Ectodermal cell (in vitro differentiated cells): ENCODE measurements at regions not wholly inside any gene's neighbourhood (a gene's known extent, or its start where the extent isn't known, plus 50 kb on each side); places are given as distances from the start of the nearest gene placed in this dataset.
"Not testable (repeated sequence)": the region's sequence is repeated elsewhere in the genome, so short reads cannot be mapped to it uniquely, and the experiment has no call there.

Source experiments
- H3K27ac ChIP-seq: 2 replicates; pipeline ENCODE4 v1.7.0; 2013; ENCODE audit warnings: mild to moderate bottlenecking, low read depth, low read length; ENCODE audit not compliant: insufficient read depth, poor library complexity, severe bottlenecking
- H3K27me3 ChIP-seq: 2 replicates; pipeline ENCODE4 v1.7.0; 2013; ENCODE audit warnings: mild to moderate bottlenecking, low read length; ENCODE audit not compliant: insufficient read depth, control insufficient read depth, poor library complexity, severe bottlenecking
- H3K36me3 ChIP-seq: one replicate; pipeline ENCODE4 v1.7.0; 2013; ENCODE audit warnings: low read length; ENCODE audit not compliant: control insufficient read depth, insufficient read depth
- H3K4me1 ChIP-seq: one replicate; pipeline ENCODE4 v1.7.0; 2013; ENCODE audit warnings: low read length; ENCODE audit not compliant: control insufficient read depth, insufficient read depth
- H3K4me3 ChIP-seq: 2 replicates; pipeline ENCODE4 v1.7.0; 2013; ENCODE audit warnings: low read depth, low read length, control low read depth; ENCODE audit not compliant: insufficient read depth
- H3K9me3 ChIP-seq: 2 replicates; pipeline ENCODE4 v1.7.0; 2013; ENCODE audit warnings: mild to moderate bottlenecking, low read length, moderate library complexity; ENCODE audit not compliant: control insufficient read depth
- WGBS, 2 experiments: methylation state at CpG; one replicate each; pipeline ENCODE4 v1.1.7; 2013; ENCODE audit warnings: missing lambda C conversion rate in 2 of 2; 5-methylcytosine and 5-hydroxymethylcytosine counted together

GRCh38 chr17:31780483-31780882, 78.6 kb downstream of the COPRS start:
- H3K4me1 ChIP-seq = no peaks in the 10 kb centered on the region
- H3K27ac ChIP-seq = no peak overlapping the region
- H3K9me3 ChIP-seq = no peaks in the 10 kb centered on the region
- H3K27me3 ChIP-seq = no peaks in the 10 kb centered on the region
- H3K36me3 ChIP-seq = no peaks in the 10 kb centered on the region
- WGBS, 2 experiments = 96 to 97% methylated on average over 1 of the region's 1 CpG
- H3K4me3 ChIP-seq = no peak overlapping the region

GRCh38 chr17:31778523-31778922, 80.5 kb downstream of the COPRS start:
- no peaks in the 10 kb centered on the region for H3K4me1 ChIP-seq
- no peaks in the 10 kb centered on the region for H3K9me3 ChIP-seq
- 86 to 90% methylated on average over 4 of the region's 4 CpGs for WGBS, 2 experiments
- no peak overlapping the region for H3K4me3 ChIP-seq
- no peaks in the 10 kb centered on the region for H3K36me3 ChIP-seq
- no peaks in the 10 kb centered on the region for H3K27me3 ChIP-seq
- no peak overlapping the region for H3K27ac ChIP-seq

- not testable (repeated sequence) for H3K4me3 ChIP-seq, H3K9me3 ChIP-seq, H3K36me3 ChIP-seq, H3K27me3 ChIP-seq, H3K4me1 ChIP-seq, H3K27ac ChIP-seq
- 94 to 96% methylated on average over 3 of the region's 3 CpGs for WGBS, 2 experiments
These were observed 87.7 kb downstream of the COPRS start for GRCh38 chr17:31771328-31771727.

GRCh38 chr17:31770501-31770900, 88.5 kb downstream of the COPRS start:
- not testable (repeated sequence) for H3K4me1 ChIP-seq, H3K27ac ChIP-seq, H3K27me3 ChIP-seq, H3K9me3 ChIP-seq, H3K36me3 ChIP-seq, H3K4me3 ChIP-seq
- WGBS, 2 experiments = 96% methylated on average over 3 of the region's 3 CpGs

GRCh38 chr17:31761836-31762510, 97.1 kb downstream of the COPRS start:
- H3K36me3 ChIP-seq, H3K27ac ChIP-seq, H3K9me3 ChIP-seq, H3K27me3 ChIP-seq, H3K4me3 ChIP-seq, H3K4me1 ChIP-seq: not testable (repeated sequence)
- 86 to 94% methylated on average over 7 of the region's 7 CpGs for WGBS, 2 experiments

GRCh38 chr17:31758646-31759045, 100.4 kb downstream of the COPRS start:
- no peaks in the 10 kb centered on the region for H3K4me1 ChIP-seq
- H3K36me3 ChIP-seq = no peaks in the 10 kb centered on the region
- H3K27ac ChIP-seq = no peak overlapping the region
- no peak overlapping the region for H3K4me3 ChIP-seq
- no peaks in the 10 kb centered on the region for H3K9me3 ChIP-seq
- 90 to 91% methylated on average over 1 of the region's 1 CpG for WGBS, 2 experiments
- no peaks in the 10 kb centered on the region for H3K27me3 ChIP-seq

- 100% methylated on average over 1 of the region's 2 CpGs for WGBS, 2 experiments
- H3K4me3 ChIP-seq = no peak overlapping the region
- no peaks in the 10 kb centered on the region for H3K4me1 ChIP-seq
- H3K9me3 ChIP-seq = no peaks in the 10 kb centered on the region
- H3K27me3 ChIP-seq = no peaks in the 10 kb centered on the region
- no peak overlapping the region for H3K27ac ChIP-seq
- H3K36me3 ChIP-seq = no peaks in the 10 kb centered on the region
These were observed 101.9 kb downstream of the COPRS start for GRCh38 chr17:31757097-31757496.

GRCh38 chr17:31754239-31754945, 104.7 kb downstream of the COPRS start:
- H3K27ac ChIP-seq = no peak overlapping the region
- H3K4me1 ChIP-seq = no peaks in the 10 kb centered on the region
- H3K9me3 ChIP-seq = no peaks in the 10 kb centered on the region
- H3K4me3 ChIP-seq = no peak overlapping the region
- WGBS, 2 experiments = 90 to 94% methylated on average over 7 of the region's 7 CpGs
- H3K36me3 ChIP-seq = no peaks in the 10 kb centered on the region
- no peaks in the 10 kb centered on the region for H3K27me3 ChIP-seq

GRCh38 chr17:31753011-31753410, 106.0 kb downstream of the COPRS start:
- Histone ChIP-seq H3K4me1 (no peaks in the 10 kb centered on the region), H3K36me3 (no peaks in the 10 kb centered on the region), H3K4me3 (no peak overlapping the region), H3K27ac (no peak overlapping the region), H3K9me3 (no peaks in the 10 kb centered on the region), H3K27me3 (no peaks in the 10 kb centered on the region)
- 93 to 96% methylated on average over 2 of the region's 2 CpGs for WGBS, 2 experiments

GRCh38 chr17:31752584-31752983, 106.5 kb downstream of the COPRS start:
- H3K36me3 ChIP-seq = no peaks in the 10 kb centered on the region
- H3K4me1 ChIP-seq = no peaks in the 10 kb centered on the region
- no peak overlapping the region for H3K4me3 ChIP-seq
- 93 to 95% methylated on average over 6 of the region's 6 CpGs for WGBS, 2 experiments
- no peaks in the 10 kb centered on the region for H3K9me3 ChIP-seq
- H3K27me3 ChIP-seq = no peaks in the 10 kb centered on the region
- no peak overlapping the region for H3K27ac ChIP-seq
